GM13977 (cell line): ENCODE measurements at regions not wholly inside any gene's neighbourhood (a gene's known extent, or its start where the extent isn't known, plus 50 kb on each side); places are given as distances from the start of the nearest gene placed in this dataset.

Source experiments
- DNase-seq: peaks from one replicate; pipeline ENCODE4 v3.0.0; 2012; ENCODE audit warnings: low spot score
- in situ Hi-C: fragments of 300-500 bp; cut with MboI; formaldehyde crosslinking; loops from one replicate; pipeline ENCODE4 v1.12.0; 2022; ENCODE audit warnings: low sequenced_read_pairs, low pct_unique_long_range_greater_than_20kb, mixed read lengths, inconsistent platforms; ENCODE audit not compliant: unreplicated experiment
- TF ChIP-seq, protein P1 (sequence below): IDR thresholded peaks from 2 replicates; pipeline ENCODE4 v1.5.1; 2012; ENCODE audit warnings: mild to moderate bottlenecking, control low read depth; ENCODE audit not compliant: insufficient read depth; ENCODE audit errors: extremely low read depth, missing control alignments

GRCh38 chr7:86202833-86203232 is 440.9 kb upstream of the GRM3 start:
- in situ Hi-C loops: no loop called here
- DNase-seq: no peak
- TF ChIP-seq, protein P1, sequence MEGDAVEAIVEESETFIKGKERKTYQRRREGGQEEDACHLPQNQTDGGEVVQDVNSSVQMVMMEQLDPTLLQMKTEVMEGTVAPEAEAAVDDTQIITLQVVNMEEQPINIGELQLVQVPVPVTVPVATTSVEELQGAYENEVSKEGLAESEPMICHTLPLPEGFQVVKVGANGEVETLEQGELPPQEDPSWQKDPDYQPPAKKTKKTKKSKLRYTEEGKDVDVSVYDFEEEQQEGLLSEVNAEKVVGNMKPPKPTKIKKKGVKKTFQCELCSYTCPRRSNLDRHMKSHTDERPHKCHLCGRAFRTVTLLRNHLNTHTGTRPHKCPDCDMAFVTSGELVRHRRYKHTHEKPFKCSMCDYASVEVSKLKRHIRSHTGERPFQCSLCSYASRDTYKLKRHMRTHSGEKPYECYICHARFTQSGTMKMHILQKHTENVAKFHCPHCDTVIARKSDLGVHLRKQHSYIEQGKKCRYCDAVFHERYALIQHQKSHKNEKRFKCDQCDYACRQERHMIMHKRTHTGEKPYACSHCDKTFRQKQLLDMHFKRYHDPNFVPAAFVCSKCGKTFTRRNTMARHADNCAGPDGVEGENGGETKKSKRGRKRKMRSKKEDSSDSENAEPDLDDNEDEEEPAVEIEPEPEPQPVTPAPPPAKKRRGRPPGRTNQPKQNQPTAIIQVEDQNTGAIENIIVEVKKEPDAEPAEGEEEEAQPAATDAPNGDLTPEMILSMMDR: no peak

- in situ Hi-C loops: no loop called here
- no peak for DNase-seq
- TF ChIP-seq, protein P1: no peak
These were observed 441.9 kb upstream of the GRM3 start for GRCh38 chr7:86201767-86202166.

DNA sequence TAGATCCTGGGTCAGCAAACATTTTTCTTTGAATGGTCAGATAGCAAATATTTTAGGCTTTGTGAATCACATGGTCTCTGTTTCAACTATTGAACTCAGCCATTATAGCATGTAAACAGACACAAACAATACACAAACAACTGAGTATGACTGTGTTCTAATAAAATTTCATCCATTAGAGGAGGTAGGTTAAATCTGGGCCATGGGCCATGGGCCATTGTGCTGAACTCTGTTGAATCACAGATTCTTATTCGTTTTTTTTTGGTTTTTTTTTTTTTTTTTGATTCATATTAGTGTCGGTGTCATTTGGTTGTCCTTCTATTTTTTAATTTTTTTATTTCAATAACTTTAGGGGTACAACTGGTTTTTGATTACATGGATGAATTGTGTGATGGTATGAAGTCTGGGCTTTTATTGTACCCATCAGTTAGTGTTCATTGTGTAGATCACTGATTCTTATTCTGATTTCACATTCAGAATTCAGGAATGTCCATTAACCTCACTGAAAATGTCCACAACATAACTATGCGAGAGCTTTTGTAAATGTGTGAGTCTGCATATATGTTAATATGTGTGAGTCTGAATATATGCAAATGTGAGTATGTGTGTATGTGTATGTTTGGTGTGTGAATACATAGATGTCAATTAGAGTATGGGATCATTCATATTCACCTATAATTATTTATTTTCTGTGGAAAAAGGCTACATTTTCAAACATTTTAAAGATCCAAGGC is 443.7 kb upstream of the GRM3 start:
- in situ Hi-C loops: no loop called here
- TF ChIP-seq, protein P1: no peak
- DNase-seq: no peak

DNA sequence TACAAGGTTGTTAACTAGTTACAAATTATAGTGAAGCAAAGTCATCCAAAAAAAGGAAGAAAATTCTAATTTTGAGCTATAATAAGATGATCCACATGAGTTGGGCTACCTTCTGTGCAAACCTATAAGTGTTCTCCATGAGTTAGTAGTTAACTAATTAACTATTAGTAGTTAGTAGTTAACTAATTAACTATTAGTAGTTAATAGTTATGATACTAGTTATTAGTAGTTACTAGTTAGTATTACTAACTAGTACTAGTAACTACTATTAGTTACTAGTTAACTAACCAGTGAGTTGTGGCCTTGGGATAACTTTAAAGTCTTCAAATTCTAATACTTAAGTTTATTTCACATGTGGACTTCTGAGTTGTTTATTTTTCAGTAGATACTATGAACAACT is 453.4 kb upstream of the GRM3 start:
- TF ChIP-seq, protein P1: no peak
- in situ Hi-C loops: no loop called here
- DNase-seq: no peak

DNA sequence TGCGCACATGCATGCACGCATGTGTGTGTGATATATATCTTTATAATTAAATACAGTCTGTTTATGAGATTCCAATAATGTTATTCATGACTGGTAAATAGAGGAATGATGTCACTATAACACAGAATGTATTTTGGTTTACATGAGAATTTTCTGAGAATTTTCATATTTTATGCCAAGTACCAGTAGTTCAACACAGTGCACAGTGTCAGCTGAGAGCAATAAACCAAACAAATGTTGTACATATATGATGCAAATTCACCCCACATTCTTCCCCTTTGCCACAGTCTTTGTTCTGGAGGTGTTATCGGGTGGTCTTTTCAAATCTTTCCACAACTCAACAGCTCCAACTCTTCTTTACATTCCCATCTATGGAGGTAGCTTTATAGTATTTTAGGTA is 462.2 kb upstream of the GRM3 start:
- TF ChIP-seq, protein P1: no peak
- in situ Hi-C loops: no loop called here
- no peak for DNase-seq

- TF ChIP-seq, protein P1: no peak
- no peak for DNase-seq
- in situ Hi-C loops: no loop called here
These were observed 478.9 kb upstream of the GRM3 start for GRCh38 chr7:86164827-86165226.
